WTC11 (cell line): ENCODE measurements at regions not wholly inside any gene's neighbourhood (a gene's known extent, or its start where the extent isn't known, plus 50 kb on each side); places are given as distances from the start of the nearest gene placed in this dataset.

ENCODE experiments used
- ATAC-seq: fragments of 200-7000 bp; cut with Tn5 transposase; 2 replicates; pipeline ENCODE4 v1.10.0; 2021; ENCODE audit warnings: mild to moderate bottlenecking, moderate library complexity
- CTCF ChIA-PET: fragments of 300-600 bp; sonication (Branson Sonifier 250); formaldehyde crosslinking; loops from one replicate; lab custom pipeline; 2021; ENCODE audit warnings: antibody characterized with exemption; lab: Charles Lee
- POLR2A ChIA-PET: fragments of 350-600 bp; sonication (Branson Sonifier 250); formaldehyde crosslinking; loops from one replicate; lab custom pipeline; 2021; ENCODE audit warnings: antibody characterized with exemption; lab: Charles Lee
- DNase-seq: peaks from one replicate; pipeline ENCODE4 v3.0.0; 2021; ENCODE audit warnings: low spot score
- H3K27ac Mint-ChIP-seq: 2 replicates; pipeline ENCODE4 v1.8.0; 2021; ENCODE audit warnings: mixed read lengths
- H3K27me3 Mint-ChIP-seq: 2 replicates; pipeline ENCODE4 v1.8.0; 2021; ENCODE audit warnings: low read depth, mild to moderate bottlenecking, moderate library complexity, mixed read lengths
- H3K36me3 Mint-ChIP-seq: 2 replicates; pipeline ENCODE4 v1.8.0; 2021; ENCODE audit warnings: mixed read lengths
- H3K4me1 Mint-ChIP-seq: 2 replicates; pipeline ENCODE4 v1.8.0; 2022; ENCODE audit warnings: mixed read lengths
- H3K4me3 Mint-ChIP-seq: 2 replicates; pipeline ENCODE4 v1.8.0; 2021; ENCODE audit warnings: mild to moderate bottlenecking, moderate library complexity, mixed read lengths
- H3K9me3 Mint-ChIP-seq: 2 replicates; pipeline ENCODE4 v1.8.0; 2021; ENCODE audit warnings: mixed read lengths
- AR ChIP-seq: fragments of 250-450 bp; sonication (Bioruptor Pico); IDR thresholded peaks from 2 replicates; pipeline ENCODE4 v1.9.0; 2021; ENCODE audit warnings: mild to moderate bottlenecking
- ATF1 ChIP-seq: sonication (generic); formaldehyde crosslinking; IDR thresholded peaks from 2 replicates; pipeline ENCODE4 v1.8.1; 2023; ENCODE audit warnings: mild to moderate bottlenecking, moderate library complexity, missing genetic modification reagents
- ATF3 ChIP-seq: sonication (generic); formaldehyde crosslinking; conservative IDR thresholded peaks from 2 replicates; pipeline ENCODE4 v1.8.1; 2022; ENCODE audit warnings: mild to moderate bottlenecking, missing genetic modification reagents
- CBFB ChIP-seq: sonication (generic); formaldehyde crosslinking; IDR thresholded peaks from 2 replicates; pipeline ENCODE4 v1.8.1; 2022; ENCODE audit warnings: mild to moderate bottlenecking, low read depth, missing genetic modification reagents
- CTCF ChIP-seq: fragments of 200-600 bp; IDR thresholded peaks from 2 replicates; pipeline ENCODE4 v1.8.0; 2022; ENCODE audit warnings: antibody characterized with exemption
- ERG ChIP-seq: fragments of 250-450 bp; sonication (Bioruptor Pico); IDR thresholded peaks from 2 replicates; pipeline ENCODE4 v1.8.0; 2021; ENCODE audit warnings: mild to moderate bottlenecking
- ESRRA ChIP-seq: sonication (generic); formaldehyde crosslinking; IDR thresholded peaks from 2 replicates; pipeline ENCODE4 v1.8.1; 2022; ENCODE audit warnings: mild to moderate bottlenecking, missing genetic modification reagents, borderline replicate concordance
- FOXJ3 ChIP-seq: sonication (generic); formaldehyde crosslinking; IDR thresholded peaks from 2 replicates; pipeline ENCODE4 v1.9.0; 2021; ENCODE audit warnings: missing genetic modification reagents, mild to moderate bottlenecking, borderline replicate concordance
- HMGA2 ChIP-seq: fragments of 250-450 bp; sonication (Bioruptor Pico); IDR thresholded peaks from 2 replicates; pipeline ENCODE4 v1.4.0; 2021; ENCODE audit warnings: mild to moderate bottlenecking, moderate library complexity
- KAT7 ChIP-seq: sonication (generic); formaldehyde crosslinking; IDR thresholded peaks from 2 replicates; pipeline ENCODE4 v1.8.1; 2023; ENCODE audit warnings: missing genetic modification reagents, mild to moderate bottlenecking, borderline replicate concordance
- MAX ChIP-seq: sonication (generic); formaldehyde crosslinking; IDR thresholded peaks from 2 replicates; pipeline ENCODE4 v1.8.0; 2022; ENCODE audit warnings: mild to moderate bottlenecking, missing genetic modification reagents
- MXD4 ChIP-seq: fragments of 250-450 bp; sonication (Bioruptor Pico); IDR thresholded peaks from 2 replicates; pipeline ENCODE4 v1.8.0; 2021; ENCODE audit warnings: mild to moderate bottlenecking, moderate library complexity, borderline replicate concordance
- NFE2L1 ChIP-seq: sonication (generic); formaldehyde crosslinking; IDR thresholded peaks from 2 replicates; pipeline ENCODE4 v1.8.1; 2023; ENCODE audit warnings: missing genetic modification reagents
- NR3C1 ChIP-seq: sonication (generic); formaldehyde crosslinking; conservative IDR thresholded peaks from 2 replicates; pipeline ENCODE4 v1.8.1; 2023; ENCODE audit warnings: low read depth, mild to moderate bottlenecking, missing genetic modification reagents
- RELA ChIP-seq: sonication (generic); formaldehyde crosslinking; IDR thresholded peaks from 2 replicates; pipeline ENCODE4 v1.8.1; 2022; ENCODE audit warnings: missing genetic modification reagents, mild to moderate bottlenecking, borderline replicate concordance
- SOX15 ChIP-seq: fragments of 250-450 bp; sonication (Bioruptor Pico); IDR thresholded peaks from 2 replicates; pipeline ENCODE4 v1.9.0; 2021; ENCODE audit warnings: mild to moderate bottlenecking
- TCF7 ChIP-seq: sonication (generic); formaldehyde crosslinking; IDR thresholded peaks from 2 replicates; pipeline ENCODE4 v1.8.0; 2022; ENCODE audit warnings: mild to moderate bottlenecking, low read depth, missing genetic modification reagents, moderate library complexity
- TEAD4 ChIP-seq: sonication (generic); formaldehyde crosslinking; IDR thresholded peaks from 2 replicates; pipeline ENCODE4 v1.8.0; 2022; ENCODE audit warnings: mild to moderate bottlenecking, missing genetic modification reagents
- TP53 ChIP-seq: sonication (generic); formaldehyde crosslinking; IDR thresholded peaks from 2 replicates; pipeline ENCODE4 v1.8.1; 2023; ENCODE audit warnings: mild to moderate bottlenecking, missing genetic modification reagents
- ZMAT4 ChIP-seq: fragments of 250-450 bp; sonication (Bioruptor Pico); IDR thresholded peaks from 2 replicates; pipeline ENCODE4 v1.9.0; 2021; ENCODE audit warnings: mild to moderate bottlenecking
- ZNF232 ChIP-seq: sonication (generic); formaldehyde crosslinking; IDR thresholded peaks from 2 replicates; pipeline ENCODE4 v1.8.0; 2022; ENCODE audit warnings: mild to moderate bottlenecking, missing genetic modification reagents
- ZNF263 ChIP-seq: sonication (generic); formaldehyde crosslinking; IDR thresholded peaks from 2 replicates; pipeline ENCODE4 v1.8.1; 2022; ENCODE audit warnings: low read depth, mild to moderate bottlenecking, moderate library complexity, missing genetic modification reagents
- ZNF317 ChIP-seq: sonication (generic); formaldehyde crosslinking; IDR thresholded peaks from 2 replicates; pipeline ENCODE4 v1.8.1; 2023; ENCODE audit warnings: low read depth, mild to moderate bottlenecking, moderate library complexity, missing genetic modification reagents, borderline replicate concordance
- ZNF423 ChIP-seq: fragments of 250-450 bp; sonication (Bioruptor Pico); IDR thresholded peaks from 2 replicates; pipeline ENCODE4 v2.1.2; 2022; ENCODE audit warnings: mild to moderate bottlenecking, moderate library complexity
- ZNF425 ChIP-seq: fragments of 250-450 bp; sonication (Bioruptor Pico); conservative IDR thresholded peaks from 2 replicates; pipeline ENCODE4 v1.9.0; 2021; ENCODE audit warnings: mild to moderate bottlenecking

GRCh38 chr1:80837066-80837465 lies 963.7 kb upstream of the ADGRL2 start:
- peaks cover 13% of the 10 kb centered on the region for H3K4me1 Mint-ChIP-seq
- TF ChIP-seq ZNF423 (CRISPR knock-in tag) = no peak
- TF ChIP-seq ZNF425 (CRISPR knock-in tag) = no peak
- TF ChIP-seq ZMAT4 (CRISPR knock-in tag) = no peak
- TF ChIP-seq ERG (CRISPR knock-in tag) = no peak
- TF ChIP-seq TEAD4 (CRISPR knock-in tag) = no peak
- no peak for TF ChIP-seq AR
- TF ChIP-seq ZNF317 (CRISPR knock-in tag) = no peak
- TF ChIP-seq SOX15 (CRISPR knock-in tag) = no peak
- TF ChIP-seq KAT7 (CRISPR knock-in tag) = no peak
- TF ChIP-seq FOXJ3 (CRISPR knock-in tag) = no peak
- TF ChIP-seq HMGA2 (CRISPR knock-in tag) = no peak
- no peak for TF ChIP-seq CBFB
- TF ChIP-seq ESRRA (CRISPR knock-in tag) = no peak
- no peaks in the 10 kb centered on the region for H3K27me3 Mint-ChIP-seq
- CTCF ChIA-PET = no interaction called here
- DNase-seq (no peak), ATAC-seq (no peak)
- H3K36me3 Mint-ChIP-seq = peaks cover 12% of the 10 kb centered on the region
- H3K27ac Mint-ChIP-seq = no peak overlapping the region
- peaks cover 21% of the 10 kb centered on the region for H3K9me3 Mint-ChIP-seq
- H3K4me3 Mint-ChIP-seq = no peak overlapping the region
- POLR2A ChIA-PET = no interaction called here

- Mint-ChIP-seq H3K9me3 (peaks cover 15% of the 10 kb centered on the region), H3K4me3 (no peak overlapping the region), H3K27me3 (no peaks in the 10 kb centered on the region), H3K27ac (no peak overlapping the region), H3K4me1 (peaks cover 13% of the 10 kb centered on the region), H3K36me3 (peaks cover 7% of the 10 kb centered on the region)
- CTCF ChIA-PET = no interaction called here
- ATAC-seq = no peak
- DNase-seq = no peak
- TF ChIP-seq ATF1 (CRISPR knock-in tag) (no peak), NR3C1 (no peak), TP53 (CRISPR knock-in tag) (no peak), ZNF263 (CRISPR knock-in tag) (no peak), MAX (CRISPR knock-in tag) (no peak), NFE2L1 (no peak), ZNF317 (CRISPR knock-in tag) (no peak), ZNF232 (no peak), ERG (CRISPR knock-in tag) (no peak), RELA (CRISPR knock-in tag) (no peak), ATF3 (CRISPR knock-in tag) (no peak), TCF7 (CRISPR knock-in tag) (no peak), MXD4 (CRISPR knock-in tag) (no peak), CTCF (no peak)
- POLR2A ChIA-PET = no interaction called here
Measured at GRCh38 chr1:80836505-80836904, 964.2 kb upstream of the ADGRL2 start.
